HepG2 (cell line): ENCODE measurements at regions not wholly inside any gene's neighbourhood (a gene's known extent, or its start where the extent isn't known, plus 50 kb on each side); places are given as distances from the start of the nearest gene placed in this dataset.

Source experiments
- CTCF ChIP-seq: sonication (generic); formaldehyde crosslinking; IDR thresholded peaks from 2 replicates; pipeline ENCODE4 v1.5.0; 2020; ENCODE audit warnings: mild to moderate bottlenecking, missing genetic modification reagents, moderate library complexity
- MXI1 ChIP-seq: IDR thresholded peaks from 3 replicates; pipeline ENCODE4 v1.6.1; 2012; ENCODE audit warnings: low read depth, low read length, inconsistent platforms, borderline replicate concordance
- RBM39 ChIP-seq: fragments of 200-400 bp; formaldehyde crosslinking; IDR thresholded peaks from one replicate; pipeline ENCODE4 v1.6.1; 2018; ENCODE audit warnings: antibody characterized with exemption, mild to moderate bottlenecking, low read depth, low read length; ENCODE audit not compliant: poor library complexity, severe bottlenecking
- SAFB2 ChIP-seq: sonication (generic); formaldehyde crosslinking; IDR thresholded peaks from 2 replicates; pipeline ENCODE4 v1.5.1; 2020; ENCODE audit warnings: missing genetic modification reagents, low read depth, mild to moderate bottlenecking, borderline replicate concordance
- TCF7L2 ChIP-seq: IDR thresholded peaks from 2 replicates; pipeline ENCODE4 v1.6.1; 2011; ENCODE audit warnings: mild to moderate bottlenecking, low read depth, low read length, moderate library complexity
- ZBTB42 ChIP-seq: sonication (generic); formaldehyde crosslinking; IDR thresholded peaks from 2 replicates; pipeline ENCODE4 v1.5.0; 2020; ENCODE audit warnings: mild to moderate bottlenecking, missing genetic modification reagents
- ZBTB44 ChIP-seq: sonication (generic); formaldehyde crosslinking; IDR thresholded peaks from 2 replicates; pipeline ENCODE4 v1.4.0; 2020; ENCODE audit warnings: missing genetic modification reagents
- ZNF232 ChIP-seq: sonication (generic); formaldehyde crosslinking; IDR thresholded peaks from 2 replicates; pipeline ENCODE4 v1.4.0; 2020; ENCODE audit warnings: missing genetic modification reagents, borderline replicate concordance
- ZNF274 ChIP-seq: sonication (generic); formaldehyde crosslinking; IDR thresholded peaks from 2 replicates; pipeline ENCODE4 v1.5.1; 2020; ENCODE audit warnings: mild to moderate bottlenecking, missing genetic modification reagents
- ZNF333 ChIP-seq: sonication (generic); formaldehyde crosslinking; IDR thresholded peaks from 2 replicates; pipeline ENCODE4 v1.4.0; 2020; ENCODE audit warnings: mild to moderate bottlenecking, missing genetic modification reagents, borderline replicate concordance
- TF ChIP-seq, protein P1 (sequence below): sonication (generic); formaldehyde crosslinking; IDR thresholded peaks from 2 replicates; pipeline ENCODE4 v1.4.0; 2020; ENCODE audit warnings: missing genetic modification reagents
- TF ChIP-seq, protein P2 (sequence below): sonication (generic); formaldehyde crosslinking; IDR thresholded peaks from 2 replicates; pipeline ENCODE4 v1.8.1; 2023; ENCODE audit warnings: mild to moderate bottlenecking, missing genetic modification reagents
- TF ChIP-seq, protein P3 (sequence below): sonication (generic); formaldehyde crosslinking; IDR thresholded peaks from 2 replicates; pipeline ENCODE4 v1.5.0; 2020; ENCODE audit warnings: mild to moderate bottlenecking, missing genetic modification reagents
- TF ChIP-seq, protein P4 (sequence below): sonication (generic); formaldehyde crosslinking; IDR thresholded peaks from 2 replicates; pipeline ENCODE4 v1.8.1; 2023; ENCODE audit warnings: missing genetic modification reagents, mild to moderate bottlenecking, borderline replicate concordance

DNA sequence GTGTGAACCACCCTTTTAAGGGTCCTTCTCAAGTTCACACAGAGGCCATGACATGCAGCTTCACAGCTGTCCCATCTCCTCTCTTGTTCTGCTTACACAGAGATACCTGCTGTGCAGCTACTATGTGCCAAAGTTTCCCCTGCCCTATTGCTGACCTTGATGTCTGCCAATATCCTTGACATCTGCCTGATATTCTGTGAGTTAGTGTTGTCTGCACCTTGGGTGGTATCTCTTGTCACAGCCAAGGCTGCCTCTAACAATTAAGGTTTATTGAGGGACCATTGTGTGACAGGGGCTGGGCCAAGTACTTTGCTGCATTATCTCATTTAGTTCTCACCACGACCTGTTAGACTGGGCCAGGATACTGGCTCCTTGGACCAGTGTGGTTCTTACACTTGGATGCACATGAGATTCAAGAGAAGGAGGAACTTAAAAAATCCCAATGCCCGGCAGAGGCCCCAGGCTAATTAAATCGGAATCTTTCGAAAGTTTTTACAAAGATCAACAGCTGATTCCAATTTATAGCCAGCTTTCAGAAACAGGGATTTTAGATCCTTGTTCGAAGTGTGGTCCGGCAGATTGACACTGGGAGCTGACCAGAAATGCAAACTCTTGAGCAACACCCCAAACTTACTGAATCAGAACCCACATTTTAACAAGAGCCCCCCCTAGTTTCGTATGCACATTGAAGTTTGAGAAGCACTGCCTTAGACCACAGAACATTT is 178.6 kb downstream of the SATB1 start:
- TF ChIP-seq CTCF (CRISPR knock-in tag) (no peak), ZNF274 (no peak), ZBTB42 (no peak), MXI1 (no peak), TCF7L2 (no peak), ZNF333 (CRISPR knock-in tag) (no peak), SAFB2 (CRISPR knock-in tag) (no peak), ZBTB44 (CRISPR knock-in tag) (no peak), ZNF232 (CRISPR knock-in tag) (no peak), RBM39 (no peak)
- TF ChIP-seq, protein P1, sequence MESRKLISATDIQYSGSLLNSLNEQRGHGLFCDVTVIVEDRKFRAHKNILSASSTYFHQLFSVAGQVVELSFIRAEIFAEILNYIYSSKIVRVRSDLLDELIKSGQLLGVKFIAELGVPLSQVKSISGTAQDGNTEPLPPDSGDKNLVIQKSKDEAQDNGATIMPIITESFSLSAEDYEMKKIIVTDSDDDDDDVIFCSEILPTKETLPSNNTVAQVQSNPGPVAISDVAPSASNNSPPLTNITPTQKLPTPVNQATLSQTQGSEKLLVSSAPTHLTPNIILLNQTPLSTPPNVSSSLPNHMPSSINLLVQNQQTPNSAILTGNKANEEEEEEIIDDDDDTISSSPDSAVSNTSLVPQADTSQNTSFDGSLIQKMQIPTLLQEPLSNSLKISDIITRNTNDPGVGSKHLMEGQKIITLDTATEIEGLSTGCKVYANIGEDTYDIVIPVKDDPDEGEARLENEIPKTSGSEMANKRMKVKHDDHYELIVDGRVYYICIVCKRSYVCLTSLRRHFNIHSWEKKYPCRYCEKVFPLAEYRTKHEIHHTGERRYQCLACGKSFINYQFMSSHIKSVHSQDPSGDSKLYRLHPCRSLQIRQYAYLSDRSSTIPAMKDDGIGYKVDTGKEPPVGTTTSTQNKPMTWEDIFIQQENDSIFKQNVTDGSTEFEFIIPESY (CRISPR knock-in tag) = no peak
- TF ChIP-seq, protein P2, sequence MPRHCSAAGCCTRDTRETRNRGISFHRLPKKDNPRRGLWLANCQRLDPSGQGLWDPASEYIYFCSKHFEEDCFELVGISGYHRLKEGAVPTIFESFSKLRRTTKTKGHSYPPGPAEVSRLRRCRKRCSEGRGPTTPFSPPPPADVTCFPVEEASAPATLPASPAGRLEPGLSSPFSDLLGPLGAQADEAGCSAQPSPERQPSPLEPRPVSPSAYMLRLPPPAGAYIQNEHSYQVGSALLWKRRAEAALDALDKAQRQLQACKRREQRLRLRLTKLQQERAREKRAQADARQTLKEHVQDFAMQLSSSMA (CRISPR knock-in tag) = no peak
- TF ChIP-seq, protein P3, sequence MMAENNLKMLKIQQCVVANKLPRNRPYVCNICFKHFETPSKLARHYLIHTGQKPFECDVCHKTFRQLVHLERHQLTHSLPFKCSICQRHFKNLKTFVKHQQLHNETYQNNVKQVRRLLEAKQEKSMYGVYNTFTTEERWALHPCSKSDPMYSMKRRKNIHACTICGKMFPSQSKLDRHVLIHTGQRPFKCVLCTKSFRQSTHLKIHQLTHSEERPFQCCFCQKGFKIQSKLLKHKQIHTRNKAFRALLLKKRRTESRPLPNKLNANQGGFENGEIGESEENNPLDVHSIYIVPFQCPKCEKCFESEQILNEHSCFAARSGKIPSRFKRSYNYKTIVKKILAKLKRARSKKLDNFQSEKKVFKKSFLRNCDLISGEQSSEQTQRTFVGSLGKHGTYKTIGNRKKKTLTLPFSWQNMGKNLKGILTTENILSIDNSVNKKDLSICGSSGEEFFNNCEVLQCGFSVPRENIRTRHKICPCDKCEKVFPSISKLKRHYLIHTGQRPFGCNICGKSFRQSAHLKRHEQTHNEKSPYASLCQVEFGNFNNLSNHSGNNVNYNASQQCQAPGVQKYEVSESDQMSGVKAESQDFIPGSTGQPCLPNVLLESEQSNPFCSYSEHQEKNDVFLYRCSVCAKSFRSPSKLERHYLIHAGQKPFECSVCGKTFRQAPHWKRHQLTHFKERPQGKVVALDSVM = no peak
- TF ChIP-seq, protein P4, sequence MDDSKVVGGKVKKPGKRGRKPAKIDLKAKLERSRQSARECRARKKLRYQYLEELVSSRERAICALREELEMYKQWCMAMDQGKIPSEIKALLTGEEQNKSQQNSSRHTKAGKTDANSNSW (CRISPR knock-in tag) = no peak
